ENCODE measurements at regions not wholly inside any gene's neighbourhood (a gene's known extent, or its start where the extent isn't known, plus 50 kb on each side); places are given as distances from the start of the nearest gene placed in this dataset.

DNA sequence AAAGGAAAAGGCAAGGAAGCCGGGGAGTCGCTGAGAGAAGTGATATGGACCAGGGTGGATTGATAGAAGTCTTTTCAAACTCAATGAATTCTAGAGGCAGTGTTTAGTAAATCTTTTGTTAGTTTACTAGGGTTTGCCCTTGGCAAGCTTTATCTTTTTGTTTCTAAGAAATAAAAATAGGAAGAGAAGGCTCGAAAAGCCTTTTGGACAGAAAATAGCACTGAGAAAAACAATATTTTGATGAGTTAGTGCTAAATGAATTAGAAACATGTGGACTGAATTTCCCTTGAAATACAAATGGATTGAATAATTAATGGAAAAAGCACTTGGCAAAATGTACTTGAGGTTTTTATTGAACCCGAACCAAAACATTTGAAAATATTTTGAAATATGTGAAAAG is 121.8 kb upstream of the SPAG17 start:
- Mint-ChIP-seq H3K27me3 (ENCODE audit: low read depth in 2 of 2) (no peaks in the 10 kb centered on the region), H3K4me3 (no peak overlapping the region), H3K27ac (no peak overlapping the region), H3K36me3 (no peaks in the 10 kb centered on the region), H3K9me3 (peaks cover 4 to 11% of the 10 kb centered on the region in 2 donors), H3K4me1 (no peaks in the 10 kb centered on the region)
- Histone ChIP-seq H3K9me3 (ENCODE audit: control insufficient read depth, insufficient read depth, low read length) (no peaks in the 10 kb centered on the region), H3K4me1 (ENCODE audit: control insufficient read depth, insufficient read depth, low read length) (no peaks in the 10 kb centered on the region), H3K27ac (ENCODE audit: low read length) (no peak overlapping the region), H3K36me3 (ENCODE audit: control insufficient read depth, insufficient read depth, low read length) (no peaks in the 10 kb centered on the region), H3K4me3 (ENCODE audit: low read length) (no peak overlapping the region), H3K27me3 (ENCODE audit: control insufficient read depth, insufficient read depth, low read length) (no peaks in the 10 kb centered on the region)
- no peak for DNase-seq
- ATAC-seq: no peak
- TF ChIP-seq, protein P1, sequence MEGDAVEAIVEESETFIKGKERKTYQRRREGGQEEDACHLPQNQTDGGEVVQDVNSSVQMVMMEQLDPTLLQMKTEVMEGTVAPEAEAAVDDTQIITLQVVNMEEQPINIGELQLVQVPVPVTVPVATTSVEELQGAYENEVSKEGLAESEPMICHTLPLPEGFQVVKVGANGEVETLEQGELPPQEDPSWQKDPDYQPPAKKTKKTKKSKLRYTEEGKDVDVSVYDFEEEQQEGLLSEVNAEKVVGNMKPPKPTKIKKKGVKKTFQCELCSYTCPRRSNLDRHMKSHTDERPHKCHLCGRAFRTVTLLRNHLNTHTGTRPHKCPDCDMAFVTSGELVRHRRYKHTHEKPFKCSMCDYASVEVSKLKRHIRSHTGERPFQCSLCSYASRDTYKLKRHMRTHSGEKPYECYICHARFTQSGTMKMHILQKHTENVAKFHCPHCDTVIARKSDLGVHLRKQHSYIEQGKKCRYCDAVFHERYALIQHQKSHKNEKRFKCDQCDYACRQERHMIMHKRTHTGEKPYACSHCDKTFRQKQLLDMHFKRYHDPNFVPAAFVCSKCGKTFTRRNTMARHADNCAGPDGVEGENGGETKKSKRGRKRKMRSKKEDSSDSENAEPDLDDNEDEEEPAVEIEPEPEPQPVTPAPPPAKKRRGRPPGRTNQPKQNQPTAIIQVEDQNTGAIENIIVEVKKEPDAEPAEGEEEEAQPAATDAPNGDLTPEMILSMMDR (IDR thresholded peaks at IDR 0.05): no peak
- 92% methylated on average over 3 of the region's 4 CpGs for WGBS (ENCODE audit: insufficient coverage)
- intact Hi-C loops (cut with micrococcal nuclease): no loop called here

DNA sequence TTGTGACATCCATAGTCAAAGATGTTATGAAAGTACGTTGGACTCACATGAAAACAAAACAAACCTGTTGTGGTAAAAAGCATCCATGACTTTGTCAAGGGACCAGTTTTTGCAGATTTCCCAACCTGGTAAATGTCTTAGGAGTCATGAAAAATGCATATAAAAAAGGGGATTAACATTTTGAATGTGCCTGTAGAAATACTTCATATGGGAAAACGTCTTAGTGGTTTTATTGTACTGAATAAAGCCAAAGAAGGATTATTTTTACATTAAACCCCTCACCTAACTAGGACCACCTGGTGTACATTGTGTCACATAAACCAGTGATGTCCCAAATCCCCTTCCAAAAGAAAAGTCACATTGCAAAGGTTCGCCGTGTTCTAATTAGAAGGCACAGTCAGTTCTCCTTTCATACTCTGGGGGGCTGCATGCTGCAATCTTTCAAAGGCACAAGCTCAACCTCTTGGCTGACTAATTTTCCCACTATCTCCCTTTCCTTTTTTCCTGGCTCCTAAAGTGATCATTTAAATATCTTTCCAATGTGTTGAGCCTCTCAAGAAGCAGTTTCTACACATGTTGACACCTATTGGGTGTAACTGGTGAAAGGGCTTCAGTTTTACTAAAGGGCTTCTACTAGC is 119.8 kb upstream of the SPAG17 start:
- Mint-ChIP-seq H3K9me3 (peaks cover 3 to 6% of the 10 kb centered on the region in 2 donors), H3K36me3 (no peaks in the 10 kb centered on the region), H3K4me1 (no peaks in the 10 kb centered on the region), H3K4me3 (no peak overlapping the region), H3K27ac (no peak overlapping the region), H3K27me3 (ENCODE audit: low read depth in 2 of 2) (no peaks in the 10 kb centered on the region)
- no peak for ATAC-seq
- Histone ChIP-seq H3K27ac (ENCODE audit: low read length) (no peak overlapping the region), H3K9me3 (ENCODE audit: control insufficient read depth, insufficient read depth, low read length) (no peaks in the 10 kb centered on the region), H3K4me1 (ENCODE audit: control insufficient read depth, insufficient read depth, low read length) (no peaks in the 10 kb centered on the region), H3K36me3 (ENCODE audit: control insufficient read depth, insufficient read depth, low read length) (no peaks in the 10 kb centered on the region), H3K4me3 (ENCODE audit: low read length) (no peak overlapping the region), H3K27me3 (ENCODE audit: control insufficient read depth, insufficient read depth, low read length) (no peaks in the 10 kb centered on the region)
- WGBS (ENCODE audit: insufficient coverage): 50% methylated on average over 3 of the region's 4 CpGs
- TF ChIP-seq, protein P1 (IDR thresholded peaks at IDR 0.05): no peak
- intact Hi-C loops (cut with micrococcal nuclease): no loop called here
- DNase-seq: no peak

DNA sequence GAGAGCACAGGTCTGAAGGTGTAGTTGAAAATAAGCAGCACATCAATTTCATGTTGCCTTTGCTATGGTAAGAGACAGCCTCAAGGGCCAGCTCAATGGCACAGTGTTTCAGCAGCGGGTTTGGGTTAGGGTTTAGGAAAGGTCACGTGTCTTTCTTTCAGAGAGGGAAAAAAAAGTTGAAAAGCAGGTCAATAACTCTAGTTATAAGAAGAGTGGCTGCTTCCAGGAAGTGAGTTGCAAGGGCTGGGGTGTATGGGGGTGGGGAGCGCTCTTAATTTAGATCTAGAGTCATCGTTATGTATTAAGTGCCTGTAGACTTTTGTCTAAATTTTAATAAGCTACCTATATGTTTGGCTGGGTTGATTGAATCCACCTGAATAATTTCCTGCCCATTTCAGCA is 118.5 kb upstream of the SPAG17 start:
- H3K4me3 ChIP-seq (ENCODE audit: low read length): no peak overlapping the region
- no peaks in the 10 kb centered on the region for H3K36me3 ChIP-seq (ENCODE audit: control insufficient read depth, insufficient read depth, low read length)
- intact Hi-C loops (cut with micrococcal nuclease): no loop called here
- H3K4me1 ChIP-seq (ENCODE audit: control insufficient read depth, insufficient read depth, low read length): no peaks in the 10 kb centered on the region
- Mint-ChIP-seq H3K27ac (no peak overlapping the region), H3K36me3 (no peaks in the 10 kb centered on the region), H3K4me3 (no peak overlapping the region), H3K27me3 (ENCODE audit: low read depth in 2 of 2) (no peaks in the 10 kb centered on the region), H3K9me3 (peaks cover 5 to 6% of the 10 kb centered on the region in 2 donors), H3K4me1 (no peaks in the 10 kb centered on the region)
- no peak for ATAC-seq
- H3K27me3 ChIP-seq (ENCODE audit: control insufficient read depth, insufficient read depth, low read length): no peaks in the 10 kb centered on the region
- no peaks in the 10 kb centered on the region for H3K9me3 ChIP-seq (ENCODE audit: control insufficient read depth, insufficient read depth, low read length)
- no peak overlapping the region for H3K27ac ChIP-seq (ENCODE audit: low read length)
- TF ChIP-seq, protein P1 (IDR thresholded peaks at IDR 0.05): no peak
- 68% methylated on average over 3 of the region's 4 CpGs for WGBS (ENCODE audit: insufficient coverage)
- no peak for DNase-seq

DNA sequence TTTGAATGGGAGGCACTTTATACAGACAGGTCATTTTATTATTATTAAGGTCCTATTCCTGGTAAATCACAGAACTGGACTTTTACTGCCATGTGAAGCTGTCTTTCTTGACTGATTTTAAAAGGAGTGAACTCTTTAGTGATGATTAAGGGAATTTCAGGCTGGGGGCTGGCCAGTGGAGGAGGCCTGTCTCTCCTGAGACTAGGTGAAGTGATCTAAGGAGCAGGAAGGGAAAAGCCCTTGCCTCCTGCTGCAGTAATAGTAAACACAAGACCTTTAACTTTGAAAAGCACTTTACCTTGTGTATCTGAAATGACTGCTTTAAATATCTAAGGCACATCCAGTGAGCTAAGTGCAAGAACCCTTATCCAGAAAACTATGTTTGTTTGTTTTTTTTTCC is 118.0 kb upstream of the SPAG17 start:
- Mint-ChIP-seq H3K9me3 (peaks cover 3 to 5% of the 10 kb centered on the region in 2 donors), H3K36me3 (no peaks in the 10 kb centered on the region), H3K4me3 (no peak overlapping the region), H3K27me3 (ENCODE audit: low read depth in 2 of 2) (no peaks in the 10 kb centered on the region), H3K27ac (no peak overlapping the region), H3K4me1 (no peaks in the 10 kb centered on the region)
- Histone ChIP-seq H3K4me1 (ENCODE audit: control insufficient read depth, insufficient read depth, low read length) (no peaks in the 10 kb centered on the region), H3K27ac (ENCODE audit: low read length) (no peak overlapping the region), H3K36me3 (ENCODE audit: control insufficient read depth, insufficient read depth, low read length) (no peaks in the 10 kb centered on the region), H3K27me3 (ENCODE audit: control insufficient read depth, insufficient read depth, low read length) (no peaks in the 10 kb centered on the region), H3K9me3 (ENCODE audit: control insufficient read depth, insufficient read depth, low read length) (no peaks in the 10 kb centered on the region), H3K4me3 (ENCODE audit: low read length) (no peak overlapping the region)
- DNase-seq: no peak
- ATAC-seq: no peak
- intact Hi-C loops (cut with micrococcal nuclease): no loop called here
- TF ChIP-seq, protein P1 (IDR thresholded peaks at IDR 0.05): no peak

All from natural killer cell (primary cell).